ENCODE measurements at regions not wholly inside any gene's neighbourhood (a gene's known extent, or its start where the extent isn't known, plus 50 kb on each side); places are given as distances from the start of the nearest gene placed in this dataset.

DNA sequence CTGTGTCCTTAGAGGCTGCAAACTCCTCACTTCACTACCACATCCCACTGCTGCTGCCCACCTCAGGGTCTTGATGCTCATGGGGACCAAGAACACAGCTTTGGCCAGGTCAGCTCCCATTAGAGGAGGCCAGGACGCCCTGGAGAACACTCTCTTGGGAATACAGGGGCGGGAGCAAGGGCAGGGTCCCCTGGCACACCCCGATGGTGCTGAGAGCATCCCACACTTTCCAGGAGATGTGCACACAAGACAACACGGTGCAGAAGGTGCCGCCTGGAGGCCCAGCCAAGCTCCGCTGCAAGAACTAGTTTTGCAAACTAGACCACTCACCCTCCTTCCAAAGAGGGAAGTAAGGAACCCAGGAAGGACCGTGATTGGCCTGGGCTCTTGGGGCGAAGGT is 304.4 kb upstream of the SALL3 start:
- Histone ChIP-seq H2AFZ (ENCODE audit: low read depth) (no peak overlapping the region), H3K9ac (no peak overlapping the region), H3K27me3 (ENCODE audit: insufficient read depth, low read depth) (no peaks in the 10 kb centered on the region), H3K4me3 (IDR thresholded peaks at IDR 0.05; ENCODE audit: insufficient read depth, low read depth, low read length) (no peak overlapping the region), H4K20me1 (ENCODE audit: insufficient read depth) (no peaks in the 10 kb centered on the region), H3K4me1 (ENCODE audit: low read depth, poor library complexity, severe bottlenecking) (no peaks in the 10 kb centered on the region), H3K36me3 (ENCODE audit: insufficient read depth) (no peaks in the 10 kb centered on the region), H3K27ac (no peak overlapping the region), H3K79me2 (ENCODE audit: insufficient read depth, low read depth) (no peaks in the 10 kb centered on the region), H3K4me2 (no peak overlapping the region)
- TF ChIP-seq, protein P1, sequence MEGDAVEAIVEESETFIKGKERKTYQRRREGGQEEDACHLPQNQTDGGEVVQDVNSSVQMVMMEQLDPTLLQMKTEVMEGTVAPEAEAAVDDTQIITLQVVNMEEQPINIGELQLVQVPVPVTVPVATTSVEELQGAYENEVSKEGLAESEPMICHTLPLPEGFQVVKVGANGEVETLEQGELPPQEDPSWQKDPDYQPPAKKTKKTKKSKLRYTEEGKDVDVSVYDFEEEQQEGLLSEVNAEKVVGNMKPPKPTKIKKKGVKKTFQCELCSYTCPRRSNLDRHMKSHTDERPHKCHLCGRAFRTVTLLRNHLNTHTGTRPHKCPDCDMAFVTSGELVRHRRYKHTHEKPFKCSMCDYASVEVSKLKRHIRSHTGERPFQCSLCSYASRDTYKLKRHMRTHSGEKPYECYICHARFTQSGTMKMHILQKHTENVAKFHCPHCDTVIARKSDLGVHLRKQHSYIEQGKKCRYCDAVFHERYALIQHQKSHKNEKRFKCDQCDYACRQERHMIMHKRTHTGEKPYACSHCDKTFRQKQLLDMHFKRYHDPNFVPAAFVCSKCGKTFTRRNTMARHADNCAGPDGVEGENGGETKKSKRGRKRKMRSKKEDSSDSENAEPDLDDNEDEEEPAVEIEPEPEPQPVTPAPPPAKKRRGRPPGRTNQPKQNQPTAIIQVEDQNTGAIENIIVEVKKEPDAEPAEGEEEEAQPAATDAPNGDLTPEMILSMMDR (conservative IDR thresholded peaks at IDR 0.05; ENCODE audit: low read depth, low read length) = no peak

DNA sequence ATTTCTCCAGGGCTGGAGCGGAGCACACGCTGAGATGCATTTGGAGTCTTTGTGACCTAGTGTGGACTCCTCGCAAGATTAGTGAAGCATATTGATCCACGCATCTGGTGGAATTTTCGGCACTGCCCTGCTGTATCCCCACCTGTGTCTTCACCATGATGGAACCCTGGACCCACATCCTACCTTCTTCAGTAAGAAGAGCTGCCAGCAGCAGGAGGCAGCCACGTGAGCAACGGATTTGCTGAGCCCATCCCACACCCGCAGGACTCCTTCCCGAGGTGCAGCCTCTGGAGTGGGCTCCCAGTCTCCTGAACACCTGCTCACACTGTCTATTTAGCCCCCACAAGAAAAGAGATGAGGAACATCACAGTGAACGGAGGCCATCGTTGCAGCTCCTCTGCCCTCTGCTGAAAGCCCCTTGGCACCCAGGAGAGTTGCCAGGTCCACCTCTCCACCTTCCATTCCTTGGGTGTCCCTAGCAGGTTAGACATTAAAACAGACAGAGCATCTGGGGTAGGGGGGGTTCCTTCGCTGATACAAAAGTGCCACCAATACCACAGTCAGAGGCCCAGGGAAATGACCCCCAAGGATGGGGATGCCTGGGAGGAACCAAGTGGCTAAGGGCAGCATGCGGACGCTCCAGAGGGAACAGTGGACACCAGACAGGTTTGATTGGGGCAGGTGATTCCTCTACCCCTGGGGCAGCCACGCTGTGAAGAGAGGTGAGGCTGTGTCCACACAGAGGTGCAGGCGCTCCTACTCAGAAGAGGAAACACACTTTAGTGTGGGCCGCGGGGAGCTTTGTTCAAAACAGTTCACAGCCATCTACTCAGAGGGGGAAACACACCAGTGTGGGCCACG is 302.8 kb upstream of the SALL3 start:
- no peak overlapping the region for H3K4me3 ChIP-seq (IDR thresholded peaks at IDR 0.05; ENCODE audit: insufficient read depth, low read depth, low read length)
- H3K4me1 ChIP-seq (ENCODE audit: low read depth, poor library complexity, severe bottlenecking) = no peaks in the 10 kb centered on the region
- no peaks in the 10 kb centered on the region for H3K36me3 ChIP-seq (ENCODE audit: insufficient read depth)
- no peak overlapping the region for H2AFZ ChIP-seq (ENCODE audit: low read depth)
- TF ChIP-seq, protein P1 (conservative IDR thresholded peaks at IDR 0.05; ENCODE audit: low read depth, low read length) = no peak
- no peak overlapping the region for H3K4me2 ChIP-seq
- no peaks in the 10 kb centered on the region for H3K79me2 ChIP-seq (ENCODE audit: insufficient read depth, low read depth)
- H3K9ac ChIP-seq = no peak overlapping the region
- no peak overlapping the region for H3K27ac ChIP-seq
- H3K27me3 ChIP-seq (ENCODE audit: insufficient read depth, low read depth) = no peaks in the 10 kb centered on the region
- H4K20me1 ChIP-seq (ENCODE audit: insufficient read depth) = no peaks in the 10 kb centered on the region

DNA sequence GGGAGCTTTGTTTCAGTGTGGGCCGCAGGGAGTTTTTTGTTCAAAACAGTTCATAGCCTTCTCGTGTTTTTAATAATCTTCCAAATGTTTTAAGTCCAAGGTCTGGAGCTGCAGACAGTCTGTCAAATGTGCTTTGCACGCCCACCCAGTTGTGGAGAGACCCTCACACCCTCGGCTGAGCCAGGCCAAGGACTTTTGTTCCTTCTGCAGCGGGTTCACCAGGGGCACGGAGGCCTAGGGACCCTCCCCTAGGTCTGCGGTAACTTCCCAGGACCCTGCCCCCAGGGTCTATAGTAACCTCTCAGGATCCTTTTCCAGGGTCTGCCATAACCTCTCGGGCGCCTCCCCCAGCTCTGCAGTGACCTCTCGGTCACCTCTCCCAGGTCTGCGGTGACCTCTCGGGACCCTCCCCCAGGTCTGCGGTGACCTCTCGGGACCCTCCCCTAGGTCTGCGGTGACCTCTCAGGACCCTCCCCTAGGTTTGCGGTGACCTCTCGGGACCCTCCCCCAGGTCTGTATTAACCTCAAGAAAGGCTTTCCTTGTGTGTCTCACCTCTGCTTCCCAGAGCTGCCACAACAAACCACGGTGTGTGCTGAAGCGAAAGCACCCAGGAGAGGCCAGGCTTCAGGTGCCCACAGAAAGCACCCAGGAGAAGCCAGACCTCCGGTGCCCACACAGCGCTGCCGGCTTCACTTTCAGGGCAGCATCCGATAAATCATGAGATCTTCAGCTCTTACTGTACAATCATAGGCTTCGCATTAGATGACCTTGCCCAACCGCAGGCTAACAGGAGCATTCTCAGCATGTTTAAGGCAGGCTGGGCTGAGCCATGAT is 301.9 kb upstream of the SALL3 start:
- no peak overlapping the region for H3K4me3 ChIP-seq (IDR thresholded peaks at IDR 0.05; ENCODE audit: insufficient read depth, low read depth, low read length)
- no peaks in the 10 kb centered on the region for H3K27me3 ChIP-seq (ENCODE audit: insufficient read depth, low read depth)
- H3K4me2 ChIP-seq = no peak overlapping the region
- H4K20me1 ChIP-seq (ENCODE audit: insufficient read depth) = no peaks in the 10 kb centered on the region
- no peak overlapping the region for H3K9ac ChIP-seq
- no peak overlapping the region for H3K27ac ChIP-seq
- no peaks in the 10 kb centered on the region for H3K79me2 ChIP-seq (ENCODE audit: insufficient read depth, low read depth)
- TF ChIP-seq, protein P1 (conservative IDR thresholded peaks at IDR 0.05; ENCODE audit: low read depth, low read length) = no peak
- H2AFZ ChIP-seq (ENCODE audit: low read depth) = no peak overlapping the region
- no peaks in the 10 kb centered on the region for H3K36me3 ChIP-seq (ENCODE audit: insufficient read depth)
- H3K4me1 ChIP-seq (ENCODE audit: low read depth, poor library complexity, severe bottlenecking) = no peaks in the 10 kb centered on the region

DNA sequence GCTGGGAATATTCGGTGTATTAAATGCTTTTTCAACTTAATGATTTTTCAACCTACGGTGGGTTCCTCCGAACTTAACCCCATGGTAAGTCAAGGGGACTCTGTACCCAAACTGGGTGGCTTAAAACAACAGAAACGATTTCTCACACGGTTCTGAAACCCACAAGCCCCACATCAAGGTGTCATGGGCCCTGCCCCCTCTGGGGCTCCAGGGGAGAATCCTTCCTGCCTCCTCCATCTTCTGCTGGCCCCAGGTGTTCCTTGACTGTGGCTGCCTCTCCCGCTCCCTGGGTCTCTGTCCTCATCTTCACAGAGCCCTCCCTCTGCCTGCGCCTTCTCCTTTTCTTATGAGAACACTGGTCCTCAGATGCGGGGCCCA is 301.3 kb upstream of the SALL3 start:
- H3K4me1 ChIP-seq (ENCODE audit: low read depth, poor library complexity, severe bottlenecking) = no peaks in the 10 kb centered on the region
- H3K36me3 ChIP-seq (ENCODE audit: insufficient read depth) = no peaks in the 10 kb centered on the region
- H4K20me1 ChIP-seq (ENCODE audit: insufficient read depth) = no peaks in the 10 kb centered on the region
- no peaks in the 10 kb centered on the region for H3K79me2 ChIP-seq (ENCODE audit: insufficient read depth, low read depth)
- TF ChIP-seq, protein P1 (conservative IDR thresholded peaks at IDR 0.05; ENCODE audit: low read depth, low read length) = no peak
- no peak overlapping the region for H3K9ac ChIP-seq
- H3K4me3 ChIP-seq (IDR thresholded peaks at IDR 0.05; ENCODE audit: insufficient read depth, low read depth, low read length) = no peak overlapping the region
- no peaks in the 10 kb centered on the region for H3K27me3 ChIP-seq (ENCODE audit: insufficient read depth, low read depth)
- no peak overlapping the region for H3K27ac ChIP-seq
- H2AFZ ChIP-seq (ENCODE audit: low read depth) = no peak overlapping the region
- no peak overlapping the region for H3K4me2 ChIP-seq

Data from KMS-11 (cell line).